GM18868 (cell line): ENCODE measurements at regions not wholly inside any gene's neighbourhood (a gene's known extent, or its start where the extent isn't known, plus 50 kb on each side); places are given as distances from the start of the nearest gene placed in this dataset.

Experiments
- ATAC-seq: cut with Tn5 transposase; IDR thresholded peaks from one replicate; pipeline ENCODE4 v1.9.1; 2021; ENCODE audit warnings: mild to moderate bottlenecking, moderate library complexity; ENCODE audit not compliant: unreplicated experiment

DNA sequence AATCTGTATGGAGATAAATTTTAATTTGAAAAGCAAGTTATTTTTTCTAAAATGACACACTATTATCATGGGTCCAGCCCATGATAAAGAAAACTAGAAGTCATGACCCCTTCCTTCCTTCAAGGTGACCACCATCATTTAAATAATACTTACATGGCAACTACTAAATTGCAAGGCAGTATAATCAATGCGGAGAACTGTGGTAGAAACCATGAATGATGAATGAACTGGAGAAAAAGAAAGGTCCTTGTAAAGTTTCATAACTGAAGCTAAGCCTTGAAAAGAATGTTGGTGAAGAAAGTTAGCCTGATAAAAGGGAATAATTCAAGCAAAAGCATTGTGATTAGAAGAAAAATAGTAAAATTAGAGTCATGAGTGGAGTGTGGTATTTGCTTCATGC, 222.9 kb upstream of the TBC1D5 start:
- no peak for ATAC-seq

DNA sequence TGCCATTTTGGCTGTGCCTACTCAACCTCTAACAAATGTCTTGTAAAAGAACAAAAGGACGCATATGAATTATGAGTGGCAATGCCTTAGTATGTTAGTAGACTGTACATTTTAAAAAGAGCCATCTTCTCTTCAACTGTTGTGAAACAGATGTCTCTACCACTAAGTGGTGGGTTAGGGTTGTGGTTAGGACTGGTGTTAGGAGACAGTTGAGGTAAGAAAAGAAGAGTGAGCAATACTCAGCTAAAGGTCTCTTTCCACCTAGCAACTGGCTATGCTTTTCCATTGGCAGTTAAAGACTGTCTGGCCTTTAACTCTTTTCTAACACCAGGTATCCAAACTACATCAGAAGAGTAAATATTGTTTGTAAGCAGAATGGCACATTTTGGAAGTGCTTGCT, 221.7 kb upstream of the TBC1D5 start:
- ATAC-seq: no peak

DNA sequence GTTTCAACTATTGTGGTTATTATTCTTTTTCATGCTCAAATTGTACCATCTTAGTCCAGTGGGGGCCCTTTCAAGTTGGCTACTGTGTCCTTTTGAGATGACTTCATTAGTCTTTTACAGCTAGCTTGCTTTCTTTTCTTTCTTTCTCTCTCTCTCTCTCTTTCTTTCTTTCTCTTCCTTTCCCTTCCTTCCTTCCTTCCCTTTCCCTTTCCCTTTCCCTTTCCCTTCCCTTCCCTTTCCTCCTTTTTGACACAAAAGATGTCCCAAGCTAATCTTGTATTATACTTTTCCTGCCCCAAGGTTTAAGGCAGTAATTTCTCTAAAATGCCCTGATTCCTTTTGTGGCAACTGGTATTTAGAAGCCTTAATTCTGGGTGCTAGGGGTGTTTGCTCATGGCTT, 213.0 kb upstream of the TBC1D5 start:
- ATAC-seq: no peak

GRCh38 chr3:17954801-17955200, 212.4 kb upstream of the TBC1D5 start:
- ATAC-seq: no peak

DNA sequence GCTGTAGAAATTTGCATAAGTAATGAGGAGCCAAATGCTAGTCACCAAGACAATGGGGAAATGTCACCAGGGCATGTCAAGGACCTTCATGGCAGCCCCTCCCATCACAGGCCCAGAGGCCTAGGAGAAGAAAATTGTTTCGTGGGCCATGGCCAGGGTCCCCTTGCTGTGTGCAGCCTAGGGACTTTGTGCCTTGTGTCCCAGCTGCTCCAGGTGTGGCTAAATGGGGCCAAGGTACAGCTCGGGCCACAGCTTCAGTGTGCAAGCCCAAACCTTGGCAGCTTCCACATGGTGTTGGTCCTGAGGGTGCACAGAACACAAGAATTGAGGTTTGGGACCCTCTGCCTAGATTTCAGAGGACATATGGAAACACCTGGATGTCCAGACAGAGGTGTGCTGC, 208.8 kb upstream of the TBC1D5 start:
- ATAC-seq: no peak

DNA sequence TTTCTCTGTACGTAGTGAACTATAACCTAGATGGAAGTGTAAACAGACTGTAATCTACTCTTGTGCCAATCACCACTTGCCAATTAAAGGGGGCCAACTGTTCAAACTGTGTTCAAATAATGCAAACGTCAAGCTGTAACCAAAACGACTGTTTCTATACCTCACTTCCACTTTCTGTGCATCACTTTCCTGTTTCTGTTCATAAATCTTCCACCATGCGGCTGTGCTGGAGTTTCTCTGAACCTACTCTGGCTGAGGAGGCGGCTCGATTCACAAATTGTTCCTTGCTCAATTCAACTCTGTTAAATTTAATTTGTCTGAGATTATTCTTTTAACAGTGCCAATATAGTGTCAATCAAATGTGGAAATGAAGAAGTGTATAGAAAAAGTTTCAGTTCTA, 206.7 kb upstream of the TBC1D5 start:
- ATAC-seq: no peak

GRCh38 chr3:17947833-17948232, 205.4 kb upstream of the TBC1D5 start:
- ATAC-seq: no peak

DNA sequence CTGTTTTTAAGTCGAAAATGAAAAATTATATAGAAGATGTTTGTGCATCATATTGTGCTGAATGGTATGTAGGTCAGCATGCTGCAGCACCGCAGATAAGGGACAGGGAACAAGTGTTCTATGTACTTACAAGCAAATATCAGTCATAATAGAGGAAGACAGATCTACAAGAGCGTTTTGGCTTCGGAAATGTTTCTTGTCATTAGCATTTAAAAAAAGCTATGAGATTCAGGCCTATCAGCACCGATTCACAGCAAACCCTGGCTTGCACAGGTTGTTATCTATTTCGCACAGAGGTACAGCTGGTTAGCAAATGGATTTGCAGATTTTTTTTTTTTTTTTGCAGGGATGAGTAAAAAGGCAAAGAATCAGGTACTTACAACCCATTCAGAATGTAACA, 204.2 kb upstream of the TBC1D5 start:
- no peak for ATAC-seq

DNA sequence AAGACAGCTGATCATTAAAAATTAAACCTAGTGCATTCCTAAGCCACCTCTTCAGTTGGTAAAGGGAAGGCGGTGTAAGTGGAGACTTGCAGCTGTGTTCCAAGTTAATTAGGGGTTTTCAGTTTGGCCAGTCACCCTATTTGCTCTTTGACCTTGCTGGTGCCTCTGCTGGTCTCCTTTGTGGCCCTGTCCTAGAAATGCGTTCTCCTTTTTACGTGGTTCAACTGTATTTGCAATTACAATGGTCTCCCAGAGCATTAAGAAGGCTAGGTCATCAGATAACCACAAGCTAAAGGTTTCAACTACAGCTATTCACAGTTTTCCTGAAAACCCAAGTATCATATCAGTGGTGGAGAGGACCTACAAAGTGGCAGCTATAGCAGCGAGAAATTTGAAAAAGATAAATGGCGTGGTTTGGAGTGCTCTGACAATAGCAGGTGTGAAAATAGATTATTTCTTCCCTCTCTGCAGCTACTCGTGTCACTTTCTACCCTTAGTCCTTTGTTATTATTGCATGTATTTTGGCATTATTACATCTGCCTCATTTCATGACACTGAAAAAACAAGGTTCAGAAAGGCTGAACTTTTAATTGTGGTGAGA, 203.5 kb upstream of the TBC1D5 start:
- no peak for ATAC-seq

DNA sequence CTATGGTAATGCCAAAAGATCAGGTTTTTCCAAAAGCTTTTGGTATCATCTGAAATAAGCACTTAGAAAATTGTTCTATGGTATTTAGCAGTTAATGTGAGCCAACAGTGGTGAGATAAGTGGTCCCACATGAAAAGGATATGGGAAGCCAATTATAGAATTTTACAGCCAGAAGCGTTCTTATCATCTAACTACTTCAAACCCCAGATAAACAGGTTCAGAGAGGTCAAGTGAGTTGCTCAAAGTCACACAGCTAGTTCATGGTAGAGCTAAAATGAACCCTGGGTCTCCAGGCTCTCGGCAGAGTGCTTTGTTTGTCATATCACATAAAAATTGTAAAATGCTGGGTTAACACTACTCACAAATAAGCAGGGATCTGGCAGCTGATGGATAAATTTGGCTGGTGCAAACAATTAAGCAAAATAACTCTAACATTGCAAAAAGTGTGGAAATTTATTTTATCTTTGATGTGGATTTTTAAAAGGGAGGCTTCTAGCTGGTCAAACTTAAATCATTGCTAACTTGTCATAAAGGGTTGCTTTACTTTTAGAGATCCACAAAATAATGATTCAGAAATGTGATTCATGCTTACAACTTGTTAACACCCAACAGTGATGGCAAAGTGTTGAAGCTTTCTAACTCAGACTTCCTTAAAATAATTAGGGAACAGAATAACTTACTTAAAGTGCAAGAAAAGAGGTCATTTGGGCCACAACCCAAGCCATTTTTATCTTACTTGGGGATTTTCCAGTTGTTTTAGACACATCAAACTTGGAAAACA, 202.8 kb upstream of the TBC1D5 start:
- no peak for ATAC-seq

- ATAC-seq: no peak
These were observed 200.4 kb upstream of the TBC1D5 start for GRCh38 chr3:17942856-17943255.

DNA sequence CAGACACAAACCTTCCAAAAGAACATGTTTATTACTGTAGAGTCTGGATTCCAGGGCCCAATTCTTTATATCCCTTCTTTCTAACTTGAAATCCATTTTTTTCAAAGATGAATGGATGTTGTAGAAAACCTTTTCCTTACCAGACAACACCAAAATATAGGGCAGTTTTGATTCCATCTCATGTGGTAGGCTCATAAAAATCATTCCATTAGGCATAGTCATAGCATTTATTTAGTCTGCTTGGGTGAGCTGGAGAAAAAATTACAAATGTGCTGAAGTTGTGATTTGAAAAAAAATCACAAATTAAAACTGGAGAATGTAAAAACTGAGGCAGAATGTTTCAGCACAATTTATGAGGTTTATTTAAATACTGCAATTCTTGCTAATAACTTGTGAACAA, 199.3 kb upstream of the TBC1D5 start:
- no peak for ATAC-seq

DNA sequence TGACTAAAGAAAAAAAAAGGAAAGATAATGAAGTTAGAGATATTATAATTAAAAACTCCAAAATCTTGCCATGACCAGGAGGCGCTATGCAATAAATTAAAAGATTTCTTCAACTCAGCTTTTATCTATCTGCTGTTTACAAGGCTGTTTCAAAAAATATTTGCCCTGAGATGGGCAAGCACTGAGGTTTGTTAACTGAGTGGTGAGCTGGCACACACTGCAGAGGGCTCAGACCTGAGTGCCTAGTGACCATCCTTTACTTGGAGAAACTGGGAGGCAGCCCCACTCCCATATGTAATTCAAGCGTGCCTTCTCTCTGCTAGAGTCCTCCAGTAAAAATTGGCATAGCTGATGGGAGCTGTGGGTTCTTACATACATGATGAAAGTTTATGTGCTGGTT, 198.7 kb upstream of the TBC1D5 start:
- ATAC-seq: no peak

DNA sequence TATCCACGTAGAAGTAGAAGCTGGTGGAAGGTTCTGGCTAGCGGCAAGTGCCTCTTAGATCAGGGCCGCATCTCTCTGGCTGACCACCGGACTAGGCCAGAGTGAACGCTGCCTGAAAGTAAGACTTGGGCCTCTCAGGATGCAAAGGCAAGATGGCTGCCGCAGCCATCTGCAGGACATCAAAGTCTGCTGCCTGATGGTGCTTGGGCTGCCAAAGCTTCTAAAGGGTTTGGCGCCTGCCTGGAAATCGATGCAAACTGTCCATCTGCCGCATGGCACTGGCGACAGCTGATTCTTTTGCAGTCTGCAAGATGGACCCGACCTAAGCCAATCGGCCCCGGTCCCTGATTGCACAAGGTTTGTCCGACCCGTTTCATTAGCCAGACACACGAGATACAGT, 196.7 kb upstream of the TBC1D5 start:
- ATAC-seq: no peak

GRCh38 chr3:17938313-17938712, 195.9 kb upstream of the TBC1D5 start:
- no peak for ATAC-seq

DNA sequence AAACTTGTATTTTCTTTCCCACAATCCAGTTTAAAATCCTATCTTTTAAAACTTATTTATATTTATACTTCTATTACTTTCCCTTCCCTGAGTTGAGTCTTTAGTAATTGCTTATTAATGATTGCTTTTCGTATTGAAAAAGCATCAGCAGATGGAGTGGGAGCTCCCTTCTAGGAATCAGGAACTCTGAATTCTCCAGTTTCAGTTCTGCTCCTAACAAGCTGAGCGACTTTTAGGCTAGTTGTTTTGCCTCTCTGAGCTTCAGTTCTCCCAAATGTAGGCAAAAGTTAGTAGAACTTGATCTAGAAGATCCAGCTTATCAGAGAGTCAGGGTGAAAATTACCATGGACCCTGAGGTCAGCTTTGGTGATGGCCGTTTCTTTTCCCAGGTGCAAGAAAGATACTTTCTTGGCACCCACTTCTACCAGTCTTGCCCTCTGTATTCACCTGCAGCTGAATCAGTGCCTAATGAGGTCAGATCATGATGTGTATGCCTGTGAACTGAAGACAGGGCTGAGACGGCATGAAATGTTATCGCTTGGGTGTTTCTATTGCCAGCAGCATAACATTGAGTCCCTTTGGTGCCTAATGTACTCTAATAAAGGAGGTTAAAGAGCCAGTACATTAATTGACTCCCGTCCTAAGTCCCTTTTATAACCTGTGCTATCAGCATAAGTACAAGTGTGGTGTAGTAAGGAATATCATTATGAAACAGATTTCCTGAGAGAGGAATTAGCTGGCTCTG, 194.5 kb upstream of the TBC1D5 start:
- ATAC-seq: no peak

DNA sequence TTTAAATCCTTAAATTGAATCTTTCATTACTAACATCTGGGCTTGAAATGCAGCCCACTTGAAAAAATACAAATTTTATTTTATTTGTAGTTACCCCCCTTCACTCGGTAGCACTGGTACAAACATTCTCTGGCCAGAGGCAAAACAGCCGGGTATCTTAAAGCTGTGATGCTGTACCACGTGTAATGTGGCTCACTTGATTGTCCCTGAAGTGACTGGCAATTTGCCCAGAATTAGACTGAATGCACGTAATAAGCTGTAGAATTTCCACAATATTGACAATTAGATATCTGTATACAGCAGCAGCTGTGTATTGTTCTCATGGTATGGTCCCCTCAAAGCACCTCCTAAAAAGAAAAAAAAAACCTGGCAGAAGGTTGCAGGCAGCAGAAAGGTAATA, 192.8 kb upstream of the TBC1D5 start:
- ATAC-seq: no peak

- ATAC-seq: no peak
These were observed 189.8 kb upstream of the TBC1D5 start for GRCh38 chr3:17932136-17932771.

DNA sequence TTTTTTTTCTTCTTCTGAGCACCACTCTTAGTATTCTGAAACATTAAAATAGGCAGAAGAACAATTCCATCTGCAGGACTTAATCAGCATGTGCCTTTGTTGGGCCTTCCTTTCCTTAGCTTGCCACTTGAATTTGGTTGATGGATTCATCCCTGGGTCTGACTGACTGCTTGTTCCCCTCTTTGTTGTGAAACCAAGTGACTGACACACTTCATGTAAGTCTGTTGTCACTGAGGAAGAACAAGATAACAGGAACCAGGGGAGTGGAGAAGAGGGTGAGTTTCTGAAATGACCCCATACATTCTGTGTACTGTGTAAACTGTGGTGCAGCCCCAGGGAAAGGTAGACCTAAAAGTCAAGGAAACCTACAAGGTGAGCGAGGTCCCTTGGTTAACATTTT, 188.7 kb upstream of the TBC1D5 start:
- ATAC-seq: no peak

DNA sequence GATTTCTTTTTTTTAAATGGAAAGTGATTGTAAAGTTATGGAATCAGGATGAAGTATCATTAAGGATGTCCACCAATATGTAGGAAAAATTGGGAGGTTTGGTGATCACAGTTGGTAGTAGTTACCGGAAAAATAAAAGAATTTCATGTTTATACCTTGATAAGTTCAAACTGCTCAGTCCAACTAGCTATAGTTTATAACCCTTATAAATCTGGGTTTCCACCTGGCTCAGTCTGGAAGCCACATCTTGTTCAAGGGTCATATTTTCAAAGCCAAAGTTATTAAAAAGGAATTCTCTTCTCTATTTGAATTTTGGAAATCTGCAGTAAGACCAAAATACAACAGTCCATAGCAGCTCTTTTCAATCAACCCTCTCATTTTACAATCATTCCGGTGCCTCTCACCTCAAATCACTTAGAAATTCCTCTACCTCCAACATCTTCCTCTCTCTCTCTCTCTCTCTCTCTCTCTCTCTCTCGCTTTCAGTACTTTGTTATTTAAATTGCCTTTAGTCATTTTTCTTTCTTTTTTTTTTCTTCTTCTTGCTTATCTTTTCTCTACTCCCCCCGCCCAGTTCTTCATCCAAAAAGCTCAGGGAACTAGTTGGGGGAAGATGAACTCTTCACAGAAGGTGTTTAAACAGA, 186.2 kb upstream of the TBC1D5 start:
- no peak for ATAC-seq

- no peak for ATAC-seq
These were observed 184.6 kb upstream of the TBC1D5 start for GRCh38 chr3:17927036-17927435.
